ENCODE measurements at regions not wholly inside any gene's neighbourhood (a gene's known extent, or its start where the extent isn't known, plus 50 kb on each side); places are given as distances from the start of the nearest gene placed in this dataset.
"Not testable (repeated sequence)": the region's sequence is repeated elsewhere in the genome, so short reads cannot be mapped to it uniquely, and the experiment has no call there.

GRCh38 chr11:23236826-23237555 lies 376.7 kb upstream of the CCDC179 start:
- peak; percentile 83 to 84 for DNase-seq (ENCODE audit: low read depth in 2 of 2)

DNA sequence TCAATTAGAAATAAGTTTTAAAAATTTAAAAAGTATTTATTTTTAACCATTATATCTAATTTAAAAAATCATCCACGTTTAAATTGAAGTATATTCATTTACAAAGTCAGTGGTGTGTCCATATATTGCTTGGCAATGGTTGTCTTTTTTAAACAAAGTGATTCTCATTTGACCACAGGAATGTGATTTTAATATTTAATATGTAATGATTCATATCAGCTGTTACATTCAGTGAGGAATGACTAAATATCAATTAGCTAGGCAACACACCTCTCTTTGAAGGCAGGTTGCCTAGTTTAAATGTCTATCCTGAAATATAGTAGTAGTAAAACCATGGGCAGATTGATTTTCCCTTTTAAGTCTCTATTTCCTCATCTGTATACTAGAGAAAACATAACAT lies 392.2 kb upstream of the CCDC179 start:
- no peak for DNase-seq (ENCODE audit: low read depth in 2 of 2)

DNA sequence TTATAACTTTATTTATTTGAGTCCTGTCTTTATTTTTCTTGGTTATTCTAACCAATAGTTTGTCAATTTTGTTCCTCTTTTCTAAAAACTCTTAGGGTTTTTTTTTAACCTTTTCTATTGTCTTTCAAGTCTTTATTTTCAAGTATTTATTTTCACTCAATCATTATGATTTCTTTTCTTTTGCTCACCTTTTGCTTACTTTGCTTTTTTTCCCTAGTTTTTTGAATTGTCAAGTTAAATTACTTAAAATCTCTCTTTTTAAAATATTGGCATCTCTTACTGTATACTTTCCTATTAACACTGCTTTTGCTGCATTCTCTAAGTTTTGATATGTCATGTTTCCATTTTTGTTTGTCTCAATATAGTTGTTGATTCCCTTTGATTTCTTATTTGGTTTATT lies 396.8 kb upstream of the CCDC179 start:
- DNase-seq (ENCODE audit: low read depth in 2 of 2) = no peak

- no peak for DNase-seq (ENCODE audit: low read depth in 2 of 2)
Measured at GRCh38 chr11:23257556-23257955, 397.3 kb upstream of the CCDC179 start.

DNA sequence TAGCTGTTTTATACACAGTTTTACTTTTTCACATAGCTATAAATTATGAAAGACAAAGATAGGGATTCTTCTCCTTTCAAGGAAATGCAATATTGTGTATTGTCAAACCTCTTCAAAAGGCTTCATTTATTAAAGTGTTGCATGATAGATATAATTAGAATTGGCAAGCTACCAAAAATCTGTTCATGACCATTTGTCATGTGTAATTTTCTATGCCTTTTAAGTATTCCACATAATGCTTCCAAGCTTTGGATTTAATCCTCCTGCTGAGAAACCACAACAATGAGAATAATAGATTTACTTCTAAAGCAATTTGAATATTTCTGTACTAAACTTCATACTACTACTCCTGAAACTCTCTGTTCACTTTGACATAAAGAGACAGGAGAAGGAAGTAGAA lies 403.2 kb upstream of the CCDC179 start:
- peak; percentile 32 to 33 for DNase-seq (ENCODE audit: low read depth in 2 of 2)

DNA sequence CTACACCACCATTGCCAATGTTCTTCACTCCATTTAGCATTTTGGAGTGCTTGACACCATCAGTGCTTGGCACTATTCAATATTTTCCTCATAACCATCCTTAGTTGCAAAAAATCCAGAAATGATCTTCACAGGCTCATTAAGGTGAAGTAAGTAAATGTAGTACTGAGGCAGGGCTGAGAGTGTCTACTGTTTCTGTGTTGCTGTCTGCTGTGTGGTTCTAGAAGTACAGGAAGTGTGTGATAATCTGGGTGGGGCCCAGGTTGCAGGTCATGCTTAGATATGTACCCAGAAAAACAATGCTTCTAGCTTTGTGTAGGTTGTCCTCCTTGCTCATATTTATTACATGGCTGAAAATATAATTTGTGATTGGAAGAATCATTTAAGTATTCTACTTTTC lies 411.8 kb upstream of the CCDC179 start:
- DNase-seq (ENCODE audit: low read depth in 2 of 2) = no peak

DNA sequence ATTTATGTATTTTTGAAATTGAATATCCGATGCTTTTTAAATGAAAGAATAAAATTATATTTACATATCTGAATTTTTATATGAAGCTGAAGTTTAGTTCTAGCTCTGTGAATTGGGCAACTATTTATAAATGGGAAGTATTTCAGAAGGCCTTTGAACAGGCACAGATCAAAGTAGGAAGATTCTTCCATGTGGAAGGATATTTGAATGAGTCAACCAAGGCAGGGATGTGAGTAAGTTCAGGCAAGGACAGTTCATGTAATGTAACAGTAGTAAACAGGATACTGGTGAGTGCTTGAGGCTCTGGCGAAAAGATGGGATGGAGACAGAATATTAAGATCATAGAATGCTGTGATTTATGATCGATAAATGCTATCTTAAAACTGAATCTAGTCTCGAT lies 417.8 kb upstream of the CCDC179 start:
- DNase-seq (ENCODE audit: low read depth in 2 of 2) = peak; percentile 34 to 42

DNA sequence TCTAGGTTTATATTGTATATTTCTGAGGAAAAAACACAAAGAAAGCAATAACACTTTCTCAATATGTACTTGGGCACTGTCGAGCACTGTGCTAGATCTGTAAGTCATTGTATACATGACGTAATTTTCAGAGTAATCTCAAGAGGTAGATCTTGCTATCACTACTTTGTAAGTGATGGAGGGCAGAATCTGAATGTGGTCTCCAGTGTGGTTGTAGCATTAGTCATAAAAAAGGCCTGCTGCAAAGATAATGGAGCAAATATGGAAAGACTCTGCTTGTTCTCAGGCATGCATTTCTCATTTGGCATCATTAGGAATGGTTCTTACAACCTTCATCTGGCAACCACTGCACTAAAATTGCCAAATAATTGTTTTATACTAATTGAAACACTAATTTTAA lies 419.8 kb upstream of the CCDC179 start:
- DNase-seq (ENCODE audit: low read depth in 2 of 2) = peak; percentile 29 to 41

- no peak for DNase-seq (ENCODE audit: low read depth in 2 of 2)
Measured at GRCh38 chr11:23283666-23284065, 423.4 kb upstream of the CCDC179 start.

DNA sequence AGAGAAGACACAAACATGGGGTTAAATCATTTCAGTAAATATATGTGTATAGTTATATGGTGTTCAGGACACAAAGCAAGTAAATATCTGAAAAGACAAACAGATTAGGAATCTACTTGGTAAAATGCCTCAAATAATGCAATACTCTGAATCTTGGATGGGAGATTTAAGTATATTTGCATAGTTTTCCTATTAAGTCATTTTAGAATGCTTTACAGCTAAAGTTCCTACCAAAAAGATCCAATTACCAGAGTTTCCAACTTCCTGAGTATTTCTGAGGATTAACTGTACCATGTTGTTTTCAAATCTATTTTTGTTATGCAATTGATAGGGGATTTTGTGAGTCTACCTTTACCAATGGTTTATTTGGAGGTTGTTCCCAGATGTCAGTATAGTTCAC lies 424.4 kb upstream of the CCDC179 start:
- DNase-seq (ENCODE audit: low read depth in 2 of 2) = peak; percentile 54 to 67

GRCh38 chr11:23288003-23288783 lies 427.9 kb upstream of the CCDC179 start:
- peak; percentile 97 to 98 for DNase-seq (ENCODE audit: low read depth in 2 of 2)

GRCh38 chr11:23295241-23295640 lies 435.0 kb upstream of the CCDC179 start:
- no peak for DNase-seq (ENCODE audit: low read depth in 2 of 2)

DNA sequence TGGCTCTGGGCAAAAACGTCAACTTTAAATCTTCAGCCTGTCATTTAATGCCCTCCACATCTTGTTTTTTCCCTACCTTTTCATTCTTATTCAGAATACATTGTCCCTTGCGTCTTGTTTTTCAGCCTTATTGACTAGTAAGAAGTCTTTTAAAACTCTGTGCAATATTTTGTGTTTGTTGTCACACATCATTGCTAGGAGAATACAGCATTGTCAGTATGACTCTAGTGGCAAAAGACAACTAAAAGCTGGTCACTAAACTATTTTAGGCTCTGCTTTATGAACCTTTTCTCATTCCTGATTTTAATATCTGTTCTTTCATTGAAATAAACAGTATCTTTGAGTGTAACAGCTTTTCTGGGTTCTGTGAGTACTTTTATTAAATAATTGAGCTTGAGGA lies 447.8 kb upstream of the CCDC179 start:
- no peak for DNase-seq (ENCODE audit: low read depth in 2 of 2)

- DNase-seq (ENCODE audit: low read depth in 2 of 2) = no peak
Measured at GRCh38 chr11:23310276-23310675, 450.0 kb upstream of the CCDC179 start.

GRCh38 chr11:23311986-23312940 lies 452.0 kb upstream of the CCDC179 start:
- DNase-seq (ENCODE audit: low read depth in 2 of 2) = no peak

DNA sequence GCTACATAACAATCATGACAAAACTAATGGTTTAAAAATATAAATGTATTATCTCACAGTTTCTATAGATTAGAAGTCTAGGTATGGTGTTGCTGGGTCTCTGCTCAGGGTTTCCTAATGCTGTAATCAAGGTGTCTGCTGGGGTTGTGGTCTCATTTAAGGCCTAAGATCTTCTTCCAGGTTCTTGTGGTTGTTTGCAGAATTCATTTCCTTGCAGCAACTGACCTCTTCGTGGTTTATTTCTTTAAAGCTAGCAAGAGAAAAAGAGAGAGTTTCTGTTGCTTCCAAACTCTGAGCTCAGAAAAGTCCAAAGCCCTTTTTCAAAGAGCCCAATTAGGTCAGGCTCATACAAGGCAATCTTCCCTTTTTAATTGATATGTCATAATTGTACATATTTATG lies 452.7 kb upstream of the CCDC179 start:
- no peak for DNase-seq (ENCODE audit: low read depth in 2 of 2)

DNA sequence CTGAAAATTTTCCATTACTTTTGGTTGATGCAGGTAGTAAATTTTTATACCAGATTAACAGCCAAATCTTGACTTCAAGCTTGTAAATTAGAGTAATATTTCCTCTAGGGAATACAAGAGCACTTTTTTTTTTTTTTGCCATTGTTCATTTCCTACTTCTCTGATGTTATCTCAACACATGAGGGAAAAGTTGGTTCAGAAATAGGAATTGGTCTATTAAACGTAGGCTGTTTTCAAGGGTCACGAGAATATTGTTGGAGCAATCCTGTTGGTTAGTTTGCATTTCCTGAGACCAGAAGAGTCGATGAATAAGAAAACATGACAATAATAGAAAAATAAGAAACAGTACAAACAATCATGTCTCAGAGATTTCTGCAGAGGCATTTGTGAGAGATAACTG lies 453.9 kb upstream of the CCDC179 start:
- DNase-seq (ENCODE audit: low read depth in 2 of 2) = no peak

GRCh38 chr11:23315286-23315685 lies 455.0 kb upstream of the CCDC179 start:
- peak; percentile 43 to 50 for DNase-seq (ENCODE audit: low read depth in 2 of 2)

- no peak for DNase-seq (ENCODE audit: low read depth in 2 of 2)
Measured at GRCh38 chr11:23317816-23318215, 457.5 kb upstream of the CCDC179 start.

- DNase-seq (ENCODE audit: low read depth in 2 of 2) = no peak
Measured at GRCh38 chr11:23318670-23319069, 458.4 kb upstream of the CCDC179 start.

- DNase-seq (ENCODE audit: low read depth in 2 of 2) = no peak
Measured at GRCh38 chr11:23320131-23320530, 459.9 kb upstream of the CCDC179 start.

GRCh38 chr11:23335586-23335985 lies 475.3 kb upstream of the CCDC179 start:
- DNase-seq (ENCODE audit: low read depth in 2 of 2) = not testable (repeated sequence)
